DND-41 (cell line): ENCODE measurements at regions not wholly inside any gene's neighbourhood (a gene's known extent, or its start where the extent isn't known, plus 50 kb on each side); places are given as distances from the start of the nearest gene placed in this dataset.

Experiments
- ATAC-seq: fragments of 200-7000 bp; cut with Tn5 transposase; 3 replicates; pipeline ENCODE4 v1.9.1; 2021; ENCODE audit warnings: low read depth; ENCODE audit not compliant: insufficient read depth
- DNase-seq: peaks from one replicate; pipeline ENCODE4 v3.0.0-alpha.2; 2020
- H2AFZ ChIP-seq: 2 replicates; pipeline ENCODE4 v1.6.0; 2012; ENCODE audit warnings: low read depth, low read length
- H3K27ac ChIP-seq: 2 replicates; pipeline ENCODE4 v1.5.1; 2012; ENCODE audit warnings: low read length, inconsistent platforms
- H3K27me3 ChIP-seq: fragments of 200-600 bp; sonication (generic); 2 replicates; pipeline ENCODE4 v1.6.0; 2012; ENCODE audit warnings: low read length, mild to moderate bottlenecking, inconsistent platforms; ENCODE audit not compliant: insufficient read depth, poor library complexity
- H3K36me3 ChIP-seq: 2 replicates; pipeline ENCODE4 v1.5.1; 2012; ENCODE audit warnings: low read length, inconsistent platforms; ENCODE audit not compliant: insufficient read depth
- H3K4me1 ChIP-seq: 2 replicates; pipeline ENCODE4 v1.5.1; 2012; ENCODE audit warnings: mild to moderate bottlenecking, low read length; ENCODE audit not compliant: insufficient read depth
- H3K4me2 ChIP-seq: 2 replicates; pipeline ENCODE4 v1.6.0; 2012; ENCODE audit warnings: mild to moderate bottlenecking, moderate library complexity, low read length, inconsistent platforms; ENCODE audit not compliant: insufficient read depth
- H3K4me3 ChIP-seq, 2 experiments: fragments of 200-600 bp in 1 of 2; shearing (Covaris generic) in 1 of 2; 2 replicates each; pipeline ENCODE4 v1.5.1; 2012 to 2016; ENCODE audit warnings: inconsistent platforms in 2 of 2, low read length in 2 of 2, mild to moderate bottlenecking in 2 of 2, low read depth in 1 of 2, moderate library complexity in 1 of 2
- H3K79me2 ChIP-seq: 2 replicates; pipeline ENCODE4 v1.6.0; 2012; ENCODE audit warnings: low read length, inconsistent platforms; ENCODE audit not compliant: insufficient read depth
- H3K9ac ChIP-seq: 2 replicates; pipeline ENCODE4 v1.6.0; 2012; ENCODE audit warnings: low read depth, mild to moderate bottlenecking, inconsistent platforms, low read length, moderate library complexity
- H3K9me3 ChIP-seq: 2 replicates; pipeline ENCODE4 v1.5.1; 2012; ENCODE audit warnings: low read length, moderate library complexity, mild to moderate bottlenecking, inconsistent platforms; ENCODE audit not compliant: insufficient read depth, severe bottlenecking
- H4K20me1 ChIP-seq: 2 replicates; pipeline ENCODE4 v1.6.0; 2012; ENCODE audit warnings: low read length; ENCODE audit not compliant: insufficient read depth
- CTCF ChIP-seq: IDR thresholded peaks from 2 replicates; pipeline ENCODE4 v1.5.1; 2012; ENCODE audit warnings: borderline replicate concordance, low read length, moderate library complexity, mild to moderate bottlenecking; ENCODE audit not compliant: poor library complexity, severe bottlenecking; ENCODE audit errors: extremely low read depth
- EZH2 ChIP-seq: IDR thresholded peaks from 3 replicates; pipeline ENCODE4 v1.6.1; 2012; ENCODE audit warnings: borderline replicate concordance, low read depth, mild to moderate bottlenecking, moderate library complexity, low read length, inconsistent platforms; ENCODE audit not compliant: severe bottlenecking

- Histone ChIP-seq H3K4me3 (no peak overlapping the region), H3K79me2 (no peaks in the 10 kb centered on the region), H3K9me3 (no peaks in the 10 kb centered on the region), H3K27me3 (no peaks in the 10 kb centered on the region), H3K36me3 (no peaks in the 10 kb centered on the region), H4K20me1 (no peaks in the 10 kb centered on the region), H3K27ac (no peak overlapping the region), H2AFZ (no peak overlapping the region), H3K9ac (no peak overlapping the region), H3K4me2 (no peak overlapping the region), H3K4me1 (no peaks in the 10 kb centered on the region)
- ATAC-seq (no peak), DNase-seq (no peak)
- TF ChIP-seq CTCF (no peak), EZH2 (no peak)
Measured at GRCh38 chr6:12593771-12594529, 122.6 kb upstream of the PHACTR1 start.

- Histone ChIP-seq H3K27me3 (no peaks in the 10 kb centered on the region), H2AFZ (no peak overlapping the region), H3K9ac (no peak overlapping the region), H3K27ac (no peak overlapping the region), H3K4me1 (no peaks in the 10 kb centered on the region), H3K4me3 (no peak overlapping the region), H3K9me3 (no peaks in the 10 kb centered on the region), H4K20me1 (no peaks in the 10 kb centered on the region), H3K4me2 (no peak overlapping the region), H3K79me2 (no peaks in the 10 kb centered on the region), H3K36me3 (no peaks in the 10 kb centered on the region)
- no peak for TF ChIP-seq EZH2
- TF ChIP-seq CTCF: no peak
- DNase-seq (no peak), ATAC-seq (no peak)
Measured at GRCh38 chr6:12594530-12594893, 122.1 kb upstream of the PHACTR1 start.

GRCh38 chr6:12595161-12595811, 121.3 kb upstream of the PHACTR1 start:
- no peak overlapping the region for H3K4me2 ChIP-seq
- TF ChIP-seq CTCF (no peak), EZH2 (no peak)
- no peaks in the 10 kb centered on the region for H3K36me3 ChIP-seq
- DNase-seq (no peak), ATAC-seq (no peak)
- no peak overlapping the region for H2AFZ ChIP-seq
- H3K4me1 ChIP-seq: no peaks in the 10 kb centered on the region
- H3K9me3 ChIP-seq: no peaks in the 10 kb centered on the region
- H3K9ac ChIP-seq: no peak overlapping the region
- no peaks in the 10 kb centered on the region for H4K20me1 ChIP-seq
- H3K4me3 ChIP-seq: no peak overlapping the region
- no peaks in the 10 kb centered on the region for H3K27me3 ChIP-seq
- H3K27ac ChIP-seq: no peak overlapping the region
- H3K79me2 ChIP-seq: no peaks in the 10 kb centered on the region
